HG03280 (cell line): ENCODE measurements at regions not wholly inside any gene's neighbourhood (a gene's known extent, or its start where the extent isn't known, plus 50 kb on each side); places are given as distances from the start of the nearest gene placed in this dataset.
"Not testable (repeated sequence)": the region's sequence is repeated elsewhere in the genome, so short reads cannot be mapped to it uniquely, and the experiment has no call there.

Experiments used
- ATAC-seq: cut with Tn5 transposase; IDR thresholded peaks from one replicate; pipeline ENCODE4 v1.9.1; 2021; ENCODE audit warnings: mild to moderate bottlenecking, moderate library complexity; ENCODE audit not compliant: unreplicated experiment

GRCh38 chr2:138897274-138897673 is 117.1 kb upstream of the NXPH2 start:
- ATAC-seq = no peak

- ATAC-seq = no peak
Measured at GRCh38 chr2:138893746-138894145, 113.6 kb upstream of the NXPH2 start.

- ATAC-seq = no peak
Measured at GRCh38 chr2:138881126-138881525, 100.9 kb upstream of the NXPH2 start.

GRCh38 chr2:138879931-138880330 is 99.7 kb upstream of the NXPH2 start:
- no peak for ATAC-seq

GRCh38 chr2:138877421-138877820 is 97.2 kb upstream of the NXPH2 start:
- no peak for ATAC-seq

- no peak for ATAC-seq
Measured at GRCh38 chr2:138874251-138874650, 94.1 kb upstream of the NXPH2 start.

- ATAC-seq = not testable (repeated sequence)
Measured at GRCh38 chr2:138872116-138872515, 91.9 kb upstream of the NXPH2 start.

- no peak for ATAC-seq
Measured at GRCh38 chr2:138871312-138871711, 91.1 kb upstream of the NXPH2 start.

GRCh38 chr2:138867341-138867740 is 87.2 kb upstream of the NXPH2 start:
- ATAC-seq = no peak

GRCh38 chr2:138866797-138867196 is 86.6 kb upstream of the NXPH2 start:
- ATAC-seq = no peak

GRCh38 chr2:138853761-138854160 is 73.6 kb upstream of the NXPH2 start:
- no peak for ATAC-seq

- no peak for ATAC-seq
Measured at GRCh38 chr2:138853296-138853695, 73.1 kb upstream of the NXPH2 start.

- peak; percentile 86 for ATAC-seq
Measured at GRCh38 chr2:138846216-138846821, 66.1 kb upstream of the NXPH2 start.

GRCh38 chr2:138842341-138842740 is 62.2 kb upstream of the NXPH2 start:
- ATAC-seq = no peak

GRCh38 chr2:138841459-138841858 is 61.3 kb upstream of the NXPH2 start:
- ATAC-seq = no peak

GRCh38 chr2:138838851-138839620 is 58.8 kb upstream of the NXPH2 start:
- no peak for ATAC-seq

GRCh38 chr2:138831691-138832090 is 51.5 kb upstream of the NXPH2 start:
- no peak for ATAC-seq

GRCh38 chr2:138831154-138831553 is 51.0 kb upstream of the NXPH2 start:
- no peak for ATAC-seq

GRCh38 chr2:138830547-138830946 is 50.4 kb upstream of the NXPH2 start:
- no peak for ATAC-seq
